SK-N-SH (cell line): ENCODE measurements at regions not wholly inside any gene's neighbourhood (a gene's known extent, or its start where the extent isn't known, plus 50 kb on each side); places are given as distances from the start of the nearest gene placed in this dataset.
A peak's percentile ranks its signal among the peaks of the same experiment; 100 is the strongest.

ENCODE experiments used
- CTCF ChIA-PET: fragments of 300-600, 350-600 bp; formaldehyde crosslinking; extraction: SDS; loops from one replicate; lab custom pipeline; 2021; lab: Yijun Ruan, JAX
- POLR2A ChIA-PET: fragments of 350-600 bp; sonication (Branson Sonifier 250); formaldehyde crosslinking; extraction: SDS; loops from one replicate; lab custom pipeline; 2020; ENCODE audit warnings: antibody characterized with exemption, inconsistent platforms; lab: Yijun Ruan, JAX
- DNase-seq: peaks from one replicate; pipeline ENCODE4 v3.0.0; 2012
- H2AFZ ChIP-seq: fragments of 200-600 bp; sonication (generic); 2 replicates; pipeline ENCODE4 v1.8.1; 2016; ENCODE audit warnings: antibody characterized with exemption, mild to moderate bottlenecking, low read depth
- H3F3A ChIP-seq: fragments of 200-600 bp; sonication (generic); replicated peaks from 2 replicates; pipeline ENCODE3; 2016; ENCODE audit warnings: antibody characterized with exemption, mild to moderate bottlenecking; ENCODE audit not compliant: insufficient read depth
- H3K27ac ChIP-seq, 2 experiments: fragments of 200-500 bp in 1 of 2; fragments of 200-600 bp in 1 of 2; sonication (Bioruptor generic) in 1 of 2; sonication (generic), shearing (Covaris generic) in 1 of 2; 2 replicates each; pipeline versions ENCODE4 v1.5.1 to v1.6.1; 2014 to 2016; ENCODE audit warnings: low read depth in 2 of 2, inconsistent platforms in 1 of 2, low read length in 1 of 2, mild to moderate bottlenecking in 1 of 2, mixed read lengths in 1 of 2
- H3K27me3 ChIP-seq: fragments of 200-600 bp; sonication (generic), shearing (Covaris generic); 2 replicates; pipeline ENCODE4 v1.6.1; 2016; ENCODE audit warnings: mixed run types; ENCODE audit not compliant: insufficient read depth
- H3K36me3 ChIP-seq, 2 experiments: fragments of 200-500 bp in 1 of 2; fragments of 200-600 bp in 1 of 2; sonication (Bioruptor generic) in 1 of 2; sonication (generic) in 1 of 2; replicated peaks in 1 of 2; 2 replicates each; pipeline versions ENCODE3 to v1.5.1; 2014 to 2016; ENCODE audit warnings: low read length in 1 of 2, mild to moderate bottlenecking in 1 of 2; ENCODE audit not compliant: insufficient read depth in 2 of 2, control insufficient read depth in 1 of 2
- H3K4me1 ChIP-seq, 2 experiments: fragments of 200-500 bp in 1 of 2; fragments of 200-600 bp in 1 of 2; sonication (Bioruptor generic) in 1 of 2; sonication (generic), shearing (Covaris generic) in 1 of 2; 2 replicates each; pipeline versions ENCODE4 v1.5.1 to v1.6.1; 2014 to 2016; ENCODE audit warnings: low read depth in 1 of 2, low read length in 1 of 2, mixed run types in 1 of 2; ENCODE audit not compliant: insufficient read depth in 2 of 2, control insufficient read depth in 1 of 2
- H3K4me2 ChIP-seq: fragments of 200-600 bp; sonication (generic), shearing (Covaris generic); 2 replicates; pipeline ENCODE4 v1.6.1; 2017; ENCODE audit warnings: mixed run types
- H3K4me3 ChIP-seq, 2 experiments: fragments of 200-500 bp in 1 of 2; fragments of 200-600 bp in 1 of 2; sonication (Bioruptor generic) in 1 of 2; sonication (generic), shearing (Covaris generic) in 1 of 2; 2 replicates each; pipeline versions ENCODE4 v1.5.1 to v1.8.1; 2014 to 2016; ENCODE audit warnings: low read depth in 2 of 2, inconsistent platforms in 1 of 2, low read length in 1 of 2, mild to moderate bottlenecking in 1 of 2, mixed read lengths in 1 of 2, moderate library complexity in 1 of 2
- H3K79me2 ChIP-seq: fragments of 200-600 bp; sonication (generic); 2 replicates; pipeline ENCODE4 v1.8.1; 2017; ENCODE audit warnings: mild to moderate bottlenecking; ENCODE audit not compliant: insufficient read depth
- H3K9ac ChIP-seq: fragments of 200-600 bp; sonication (generic); 2 replicates; pipeline ENCODE4 v1.6.1; 2017; ENCODE audit warnings: mixed run types
- H3K9me2 ChIP-seq: fragments of 200-600 bp; sonication (generic); 2 replicates; pipeline ENCODE4 v1.6.1; 2017; ENCODE audit warnings: mixed run types
- H3K9me3 ChIP-seq: fragments of 200-600 bp; sonication (generic); 2 replicates; pipeline ENCODE4 v1.6.1; 2017; ENCODE audit warnings: mixed run types, mild to moderate bottlenecking, moderate library complexity
- H4K20me1 ChIP-seq: fragments of 200-600 bp; sonication (generic); 2 replicates; pipeline ENCODE4 v1.6.1; 2017; ENCODE audit warnings: mild to moderate bottlenecking, mixed run types; ENCODE audit not compliant: insufficient read depth
- EP300 ChIP-seq, 2 experiments: IDR thresholded peaks; 2 replicates each; pipeline versions ENCODE4 v1.4.0 to v1.6.1; 2012; ENCODE audit warnings: borderline replicate concordance in 1 of 2, low read depth in 1 of 2, low read length in 1 of 2
- FOSL2 ChIP-seq: IDR thresholded peaks from 2 replicates; pipeline ENCODE4 v1.4.0; 2012; ENCODE audit warnings: low read depth, mild to moderate bottlenecking, moderate library complexity, borderline replicate concordance
- FOXJ3 ChIP-seq: sonication (generic); formaldehyde crosslinking; IDR thresholded peaks from 2 replicates; pipeline ENCODE4 v1.5.1; 2020; ENCODE audit warnings: mild to moderate bottlenecking, missing genetic modification reagents
- FOXM1 ChIP-seq: IDR thresholded peaks from 2 replicates; pipeline ENCODE4 v1.4.0; 2012; ENCODE audit warnings: low read depth, mild to moderate bottlenecking
- JUND ChIP-seq: IDR thresholded peaks from 2 replicates; pipeline ENCODE4 v1.4.0; 2012
- NRF1 ChIP-seq: IDR thresholded peaks from 2 replicates; pipeline ENCODE4 v1.6.1; 2012; ENCODE audit warnings: low read depth, mild to moderate bottlenecking, low read length
- RAD21 ChIP-seq: IDR thresholded peaks from 2 replicates; pipeline ENCODE4 v1.6.1; 2012; ENCODE audit warnings: mild to moderate bottlenecking, low read length
- RXRA ChIP-seq: IDR thresholded peaks from 2 replicates; pipeline ENCODE4 v1.4.0; 2012; ENCODE audit warnings: low read depth, mild to moderate bottlenecking, borderline replicate concordance
- WGBS: methylation state at CpG from one replicate; pipeline ENCODE4 v1.1.6; 2017; ENCODE audit warnings: low lambda C conversion rate; 5-methylcytosine and 5-hydroxymethylcytosine counted together
- TF ChIP-seq, protein P1 (sequence below): IDR thresholded peaks from 2 replicates; pipeline ENCODE4 v1.6.1; 2012; ENCODE audit warnings: mild to moderate bottlenecking, low read depth, low read length, moderate library complexity
- TF ChIP-seq, protein P2 (sequence below): IDR thresholded peaks from 2 replicates; pipeline ENCODE4 v1.4.0; 2012; ENCODE audit warnings: low read depth
- TF ChIP-seq, protein P3 (sequence below): IDR thresholded peaks from 2 replicates; pipeline ENCODE4 v1.4.0; 2012; ENCODE audit warnings: low read depth, borderline replicate concordance
- TF ChIP-seq, protein P4 (sequence below): fragments of 200-600 bp; sonication (generic); IDR thresholded peaks from 2 replicates; pipeline ENCODE4 v1.6.1; 2017; ENCODE audit warnings: antibody characterized with exemption, mild to moderate bottlenecking, moderate library complexity

DNA sequence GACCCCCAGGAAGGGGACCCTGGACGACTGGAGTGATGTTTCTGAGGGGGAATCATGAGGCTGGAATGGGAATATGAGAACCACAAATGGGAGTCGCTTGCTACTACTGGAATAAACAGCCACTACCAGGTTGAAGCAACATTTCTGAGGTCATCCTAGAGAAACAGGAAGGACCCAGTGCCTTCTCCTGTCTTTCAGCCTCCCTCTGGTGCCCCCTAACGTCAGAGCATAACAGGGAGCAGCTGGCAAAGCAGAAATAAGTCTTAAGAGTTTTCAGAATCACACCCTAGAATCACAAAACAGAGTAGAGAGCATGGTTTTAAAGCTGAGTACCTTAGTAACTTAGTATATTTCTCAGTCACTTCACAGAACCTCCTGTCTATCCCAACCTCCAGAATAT is 347.8 kb upstream of the PITX2 start:
- H3F3A ChIP-seq: no peaks in the 10 kb centered on the region
- H3K9ac ChIP-seq: no peak overlapping the region
- ChIA-PET POLR2A (no interaction called here), CTCF (interaction anchor here (0.7 to 1.3 kb wide), 2 partner anchors 9 to 177 kb away, joined by 3 read pairs; no protein-coding TSS in a partner anchor)
- H4K20me1 ChIP-seq: no peaks in the 10 kb centered on the region
- 0 out of 2 replicates have a peak, but pooled peaks cover 2% of the 10 kb centered on the region for H3K9me2 ChIP-seq
- H3K27ac ChIP-seq: no peak overlapping the region
- H3K4me1 ChIP-seq: no peaks in the 10 kb centered on the region
- H3K4me3 ChIP-seq: no peak overlapping the region
- no peaks in the 10 kb centered on the region for H3K27me3 ChIP-seq
- no peak overlapping the region for H3K4me2 ChIP-seq
- no peak for DNase-seq
- WGBS: 0% methylated on average over 3 of the region's 3 CpGs
- H3K9me3 ChIP-seq: no peaks in the 10 kb centered on the region
- H2AFZ ChIP-seq: no peak overlapping the region
- no peaks in the 10 kb centered on the region for H3K36me3 ChIP-seq
- TF ChIP-seq JUND (no peak), NRF1 (no peak), RAD21 (0 out of 2 replicates have a peak, but pooled peaks have one; percentile 15), RXRA (no peak), FOXM1 (no peak), EP300 (IDR thresholded peaks at IDR 0.05; ENCODE audit: borderline replicate concordance in 1 of 2, low read depth in 1 of 2, low read length in 1 of 2) (no peak), FOXJ3 (CRISPR knock-in tag) (no peak), FOSL2 (no peak)
- TF ChIP-seq, protein P1, sequence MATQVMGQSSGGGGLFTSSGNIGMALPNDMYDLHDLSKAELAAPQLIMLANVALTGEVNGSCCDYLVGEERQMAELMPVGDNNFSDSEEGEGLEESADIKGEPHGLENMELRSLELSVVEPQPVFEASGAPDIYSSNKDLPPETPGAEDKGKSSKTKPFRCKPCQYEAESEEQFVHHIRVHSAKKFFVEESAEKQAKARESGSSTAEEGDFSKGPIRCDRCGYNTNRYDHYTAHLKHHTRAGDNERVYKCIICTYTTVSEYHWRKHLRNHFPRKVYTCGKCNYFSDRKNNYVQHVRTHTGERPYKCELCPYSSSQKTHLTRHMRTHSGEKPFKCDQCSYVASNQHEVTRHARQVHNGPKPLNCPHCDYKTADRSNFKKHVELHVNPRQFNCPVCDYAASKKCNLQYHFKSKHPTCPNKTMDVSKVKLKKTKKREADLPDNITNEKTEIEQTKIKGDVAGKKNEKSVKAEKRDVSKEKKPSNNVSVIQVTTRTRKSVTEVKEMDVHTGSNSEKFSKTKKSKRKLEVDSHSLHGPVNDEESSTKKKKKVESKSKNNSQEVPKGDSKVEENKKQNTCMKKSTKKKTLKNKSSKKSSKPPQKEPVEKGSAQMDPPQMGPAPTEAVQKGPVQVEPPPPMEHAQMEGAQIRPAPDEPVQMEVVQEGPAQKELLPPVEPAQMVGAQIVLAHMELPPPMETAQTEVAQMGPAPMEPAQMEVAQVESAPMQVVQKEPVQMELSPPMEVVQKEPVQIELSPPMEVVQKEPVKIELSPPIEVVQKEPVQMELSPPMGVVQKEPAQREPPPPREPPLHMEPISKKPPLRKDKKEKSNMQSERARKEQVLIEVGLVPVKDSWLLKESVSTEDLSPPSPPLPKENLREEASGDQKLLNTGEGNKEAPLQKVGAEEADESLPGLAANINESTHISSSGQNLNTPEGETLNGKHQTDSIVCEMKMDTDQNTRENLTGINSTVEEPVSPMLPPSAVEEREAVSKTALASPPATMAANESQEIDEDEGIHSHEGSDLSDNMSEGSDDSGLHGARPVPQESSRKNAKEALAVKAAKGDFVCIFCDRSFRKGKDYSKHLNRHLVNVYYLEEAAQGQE: no peak
- TF ChIP-seq, protein P2, sequence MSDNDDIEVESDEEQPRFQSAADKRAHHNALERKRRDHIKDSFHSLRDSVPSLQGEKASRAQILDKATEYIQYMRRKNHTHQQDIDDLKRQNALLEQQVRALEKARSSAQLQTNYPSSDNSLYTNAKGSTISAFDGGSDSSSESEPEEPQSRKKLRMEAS: no peak
- TF ChIP-seq, protein P3, sequence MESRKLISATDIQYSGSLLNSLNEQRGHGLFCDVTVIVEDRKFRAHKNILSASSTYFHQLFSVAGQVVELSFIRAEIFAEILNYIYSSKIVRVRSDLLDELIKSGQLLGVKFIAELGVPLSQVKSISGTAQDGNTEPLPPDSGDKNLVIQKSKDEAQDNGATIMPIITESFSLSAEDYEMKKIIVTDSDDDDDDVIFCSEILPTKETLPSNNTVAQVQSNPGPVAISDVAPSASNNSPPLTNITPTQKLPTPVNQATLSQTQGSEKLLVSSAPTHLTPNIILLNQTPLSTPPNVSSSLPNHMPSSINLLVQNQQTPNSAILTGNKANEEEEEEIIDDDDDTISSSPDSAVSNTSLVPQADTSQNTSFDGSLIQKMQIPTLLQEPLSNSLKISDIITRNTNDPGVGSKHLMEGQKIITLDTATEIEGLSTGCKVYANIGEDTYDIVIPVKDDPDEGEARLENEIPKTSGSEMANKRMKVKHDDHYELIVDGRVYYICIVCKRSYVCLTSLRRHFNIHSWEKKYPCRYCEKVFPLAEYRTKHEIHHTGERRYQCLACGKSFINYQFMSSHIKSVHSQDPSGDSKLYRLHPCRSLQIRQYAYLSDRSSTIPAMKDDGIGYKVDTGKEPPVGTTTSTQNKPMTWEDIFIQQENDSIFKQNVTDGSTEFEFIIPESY: no peak
- TF ChIP-seq, protein P4, sequence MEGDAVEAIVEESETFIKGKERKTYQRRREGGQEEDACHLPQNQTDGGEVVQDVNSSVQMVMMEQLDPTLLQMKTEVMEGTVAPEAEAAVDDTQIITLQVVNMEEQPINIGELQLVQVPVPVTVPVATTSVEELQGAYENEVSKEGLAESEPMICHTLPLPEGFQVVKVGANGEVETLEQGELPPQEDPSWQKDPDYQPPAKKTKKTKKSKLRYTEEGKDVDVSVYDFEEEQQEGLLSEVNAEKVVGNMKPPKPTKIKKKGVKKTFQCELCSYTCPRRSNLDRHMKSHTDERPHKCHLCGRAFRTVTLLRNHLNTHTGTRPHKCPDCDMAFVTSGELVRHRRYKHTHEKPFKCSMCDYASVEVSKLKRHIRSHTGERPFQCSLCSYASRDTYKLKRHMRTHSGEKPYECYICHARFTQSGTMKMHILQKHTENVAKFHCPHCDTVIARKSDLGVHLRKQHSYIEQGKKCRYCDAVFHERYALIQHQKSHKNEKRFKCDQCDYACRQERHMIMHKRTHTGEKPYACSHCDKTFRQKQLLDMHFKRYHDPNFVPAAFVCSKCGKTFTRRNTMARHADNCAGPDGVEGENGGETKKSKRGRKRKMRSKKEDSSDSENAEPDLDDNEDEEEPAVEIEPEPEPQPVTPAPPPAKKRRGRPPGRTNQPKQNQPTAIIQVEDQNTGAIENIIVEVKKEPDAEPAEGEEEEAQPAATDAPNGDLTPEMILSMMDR: peak; percentile 46
- TF ChIP-seq, all 33 proteins: peak for 2
- no peaks in the 10 kb centered on the region for H3K79me2 ChIP-seq
